ENCODE measurements at regions not wholly inside any gene's neighbourhood (a gene's known extent, or its start where the extent isn't known, plus 50 kb on each side); places are given as distances from the start of the nearest gene placed in this dataset.

- ChIA-PET CTCF (interaction anchor here (0.8 to 1.7 kb wide), 4 partner anchors 10 to 193 kb away, joined by 3 to 8 read pairs (median 4); no protein-coding TSS in a partner anchor), POLR2A (no interaction called here)
- Histone ChIP-seq H3K4me3 (ENCODE audit: low read depth, low read length) (no peak overlapping the region), H3K9me3 (ENCODE audit: control insufficient read depth, insufficient read depth, low read depth, low read length) (no peaks in the 10 kb centered on the region), H3K4me1 (ENCODE audit: control insufficient read depth, insufficient read depth, low read length) (no peaks in the 10 kb centered on the region), H3K27ac (ENCODE audit: extremely low read depth, low read depth, low read length) (no peak overlapping the region), H3K36me3 (ENCODE audit: control insufficient read depth in 2 of 2, insufficient read depth in 1 of 2, low read length in 2 of 2) (no peaks in the 10 kb centered on the region)
- TF ChIP-seq REPIN1 (tag by site-specific recombination; IDR thresholded peaks at IDR 0.05; ENCODE audit: low read depth) (no peak), ZNF664 (tag by site-specific recombination; IDR thresholded peaks at IDR 0.05) (no peak), ZNF777 (tag by site-specific recombination; IDR thresholded peaks at IDR 0.05; ENCODE audit: borderline replicate concordance) (no peak), ZNF211 (tag by site-specific recombination; IDR thresholded peaks at IDR 0.05; ENCODE audit: low read depth) (no peak), ZNF677 (tag by site-specific recombination; IDR thresholded peaks at IDR 0.05) (no peak), KLF9 (tag by site-specific recombination; IDR thresholded peaks at IDR 0.05; ENCODE audit: low read depth) (no peak), PRDM10 (tag by site-specific recombination; IDR thresholded peaks at IDR 0.05) (no peak), MYNN (tag by site-specific recombination; IDR thresholded peaks at IDR 0.05; ENCODE audit: borderline replicate concordance) (no peak), ZNF274 (IDR thresholded peaks at IDR 0.05; ENCODE audit: low read length) (no peak), ZNF274 (tag by site-specific recombination; IDR thresholded peaks at IDR 0.05; ENCODE audit: borderline replicate concordance) (no peak), ZNF555 (tag by site-specific recombination; conservative IDR thresholded peaks at IDR 0.05) (no peak)
These were observed 149.9 kb downstream of the CYRIA start for GRCh38 chr2:16515696-16516095.

- TF ChIP-seq ZNF670 (tag by site-specific recombination; IDR thresholded peaks at IDR 0.05; ENCODE audit: low read depth) (no peak), ZNF19 (tag by site-specific recombination; IDR thresholded peaks at IDR 0.05; ENCODE audit: low read depth) (no peak), ZBTB17 (tag by site-specific recombination; IDR thresholded peaks at IDR 0.05) (no peak), ZNF701 (tag by site-specific recombination; IDR thresholded peaks at IDR 0.05) (no peak), TRIM28 (IDR thresholded peaks at IDR 0.05; ENCODE audit: borderline replicate concordance, low read length) (no peak), ZNF501 (tag by site-specific recombination; IDR thresholded peaks at IDR 0.05) (no peak), INSM2 (tag by site-specific recombination; IDR thresholded peaks at IDR 0.05) (no peak), ZNF391 (tag by site-specific recombination; IDR thresholded peaks at IDR 0.05; ENCODE audit: borderline replicate concordance, low read depth) (no peak), ZNF645 (tag by site-specific recombination; IDR thresholded peaks at IDR 0.05) (no peak), ZNF600 (tag by site-specific recombination; IDR thresholded peaks at IDR 0.05) (no peak), SP3 (tag by site-specific recombination; IDR thresholded peaks at IDR 0.05) (no peak), ATF2 (tag by site-specific recombination; IDR thresholded peaks at IDR 0.05; ENCODE audit: low read depth) (no peak), ZNF626 (tag by site-specific recombination; IDR thresholded peaks at IDR 0.05) (no peak), ZFP69B (tag by site-specific recombination; IDR thresholded peaks at IDR 0.05) (no peak), KLF16 (tag by site-specific recombination; IDR thresholded peaks at IDR 0.05) (no peak), ZNF521 (tag by site-specific recombination; IDR thresholded peaks at IDR 0.05) (no peak), ZNF585B (tag by site-specific recombination; IDR thresholded peaks at IDR 0.05) (no peak)
- H3K9me3 ChIP-seq (ENCODE audit: control insufficient read depth, insufficient read depth, low read depth, low read length), result no peaks in the 10 kb centered on the region
- H3K36me3 ChIP-seq (ENCODE audit: control insufficient read depth in 2 of 2, insufficient read depth in 1 of 2, low read length in 2 of 2), result no peaks in the 10 kb centered on the region
- no peak overlapping the region for H3K27ac ChIP-seq (ENCODE audit: extremely low read depth, low read depth, low read length)
- H3K4me3 ChIP-seq (ENCODE audit: low read depth, low read length), result no peak overlapping the region
- H3K4me1 ChIP-seq (ENCODE audit: control insufficient read depth, insufficient read depth, low read length), result no peaks in the 10 kb centered on the region
- CTCF ChIA-PET, result interaction anchor here (0.8 to 1.6 kb wide), 3 partner anchors 9 to 96 kb away, joined by 3 to 7 read pairs (median 4); no protein-coding TSS in a partner anchor
- POLR2A ChIA-PET, result no interaction called here
These were observed 152.0 kb downstream of the CYRIA start for GRCh38 chr2:16513626-16514025.
